Common myeloid progenitor, CD34-positive (primary cell): ENCODE measurements at regions not wholly inside any gene's neighbourhood (a gene's known extent, or its start where the extent isn't known, plus 50 kb on each side); places are given as distances from the start of the nearest gene placed in this dataset.
"Not testable (repeated sequence)": the region's sequence is repeated elsewhere in the genome, so short reads cannot be mapped to it uniquely, and the experiment has no call there.

Experiments
- CTCF ChIA-PET: fragments of 350-600 bp; sonication (Branson Sonifier 250); formaldehyde crosslinking; loops from one replicate; lab custom pipeline; 2021; ENCODE audit warnings: antibody characterized with exemption; lab: Charles Lee
- POLR2A ChIA-PET: fragments of 350-600 bp; sonication (Branson Sonifier 250); formaldehyde crosslinking; loops from one replicate; lab custom pipeline; 2021; ENCODE audit warnings: antibody characterized with exemption; lab: Charles Lee
- DNase-seq, 3 donors: peaks; one replicate each; pipeline versions ENCODE4 v3.0.0 to v3.0.0-alpha.2; 2013
- H3K27ac ChIP-seq, 2 experiments: 1 replicate in 1 of 2; 2 replicates in 1 of 2; pipeline ENCODE4 v1.7.0; 2013; ENCODE audit warnings: inconsistent platforms in 2 of 2, low read length in 2 of 2, mild to moderate bottlenecking in 2 of 2, low read depth in 1 of 2, moderate library complexity in 1 of 2; ENCODE audit not compliant: severe bottlenecking in 2 of 2, insufficient read depth in 1 of 2, poor library complexity in 1 of 2
- H3K27me3 ChIP-seq, 5 experiments: replicated peaks in 2 of 5; 1 replicate in 3 of 5; 2 replicates in 2 of 5; pipeline versions ENCODE4 v1.6.1 to v1.7.0; 2013; ENCODE audit warnings: low read length in 4 of 5, mild to moderate bottlenecking in 2 of 5, moderate library complexity in 2 of 5, inconsistent platforms in 1 of 5; ENCODE audit not compliant: insufficient read depth in 5 of 5, control insufficient read depth in 4 of 5
- H3K36me3 ChIP-seq, 4 experiments: 1 replicate in 2 of 4; 2 replicates in 2 of 4; pipeline versions ENCODE4 v1.6.1 to v1.7.0; 2013; ENCODE audit warnings: low read length in 3 of 4, control low read depth in 1 of 4, mild to moderate bottlenecking in 1 of 4; ENCODE audit not compliant: control insufficient read depth in 4 of 4, insufficient read depth in 4 of 4
- H3K4me1 ChIP-seq, 4 experiments: 1 replicate in 3 of 4; 2 replicates in 1 of 4; pipeline versions ENCODE4 v1.6.1 to v1.7.1; 2013; ENCODE audit warnings: low read length in 3 of 4, mild to moderate bottlenecking in 3 of 4, control low read depth in 1 of 4, inconsistent platforms in 1 of 4, moderate library complexity in 1 of 4; ENCODE audit not compliant: control insufficient read depth in 4 of 4, insufficient read depth in 4 of 4; ENCODE audit errors: control extremely low read depth in 1 of 4
- H3K4me3 ChIP-seq, 7 experiments: 1 replicate in 4 of 7; 2 replicates in 3 of 7; pipeline versions ENCODE4 v1.5.1 to v1.7.0; 2013; ENCODE audit warnings: mild to moderate bottlenecking in 7 of 7, low read length in 6 of 7, moderate library complexity in 6 of 7, inconsistent platforms in 2 of 7, low read depth in 2 of 7, control low read depth in 1 of 7; ENCODE audit not compliant: insufficient read depth in 4 of 7, control insufficient read depth in 1 of 7; ENCODE audit errors: extremely low read depth in 1 of 7
- H3K9me3 ChIP-seq, 5 experiments: 1 replicate in 4 of 5; 2 replicates in 1 of 5; pipeline versions ENCODE4 v1.6.1 to v1.7.1; 2013; ENCODE audit warnings: low read length in 4 of 5, mild to moderate bottlenecking in 2 of 5, inconsistent platforms in 1 of 5, low read depth in 1 of 5, moderate library complexity in 1 of 5; ENCODE audit not compliant: control insufficient read depth in 4 of 5, insufficient read depth in 2 of 5; ENCODE audit errors: control extremely low read depth in 1 of 5
- WGBS: methylation state at CpG from one replicate; pipeline ENCODE4 v1.1.5; 2013; ENCODE audit not compliant: insufficient coverage; 5-methylcytosine and 5-hydroxymethylcytosine counted together

GRCh38 chr2:196516564-196516963, 123.0 kb upstream of the CCDC150 start:
- Histone ChIP-seq H3K9me3 (no peaks in the 10 kb centered on the region), H3K36me3 (no peaks in the 10 kb centered on the region), H3K27me3 (peaks cover 0 to 6% (median 0%) of the 10 kb centered on the region in 5 experiments), H3K4me1 (no peaks in the 10 kb centered on the region), H3K4me3 (no peak overlapping the region), H3K27ac (no peak overlapping the region)
- 100% methylated on average over 3 of the region's 4 CpGs for WGBS
- DNase-seq, result no peak
- POLR2A ChIA-PET, result no interaction called here
- CTCF ChIA-PET, result no interaction called here

- Histone ChIP-seq H3K36me3 (no peaks in the 10 kb centered on the region), H3K4me3 (no peak overlapping the region), H3K27ac (no peak overlapping the region), H3K4me1 (no peaks in the 10 kb centered on the region), H3K9me3 (no peaks in the 10 kb centered on the region), H3K27me3 (no peaks in the 10 kb centered on the region)
- no peak for DNase-seq
- ChIA-PET POLR2A (no interaction called here), CTCF (interaction anchor here (1.0 to 1.1 kb wide), 2 partner anchors 14 to 22 kb away, joined by 3 read pairs; no protein-coding TSS in a partner anchor)
- 100% methylated on average over 1 of the region's 4 CpGs for WGBS
These were observed 118.9 kb upstream of the CCDC150 start for GRCh38 chr2:196520605-196521004.

GRCh38 chr2:196526981-196527725, 112.4 kb upstream of the CCDC150 start:
- H3K36me3 ChIP-seq, H3K27me3 ChIP-seq, POLR2A ChIA-PET, H3K4me1 ChIP-seq, H3K9me3 ChIP-seq, H3K27ac ChIP-seq, H3K4me3 ChIP-seq, CTCF ChIA-PET, DNase-seq: not testable (repeated sequence)
- 87% methylated on average over 6 of the region's 28 CpGs for WGBS

GRCh38 chr2:196528486-196529223, 110.9 kb upstream of the CCDC150 start:
- Histone ChIP-seq H3K36me3 (no peaks in the 10 kb centered on the region), H3K4me1 (no peaks in the 10 kb centered on the region), H3K27me3 (no peaks in the 10 kb centered on the region), H3K9me3 (no peaks in the 10 kb centered on the region), H3K27ac (no peak overlapping the region), H3K4me3 (no peak overlapping the region)
- POLR2A ChIA-PET, result no interaction called here
- no peak for DNase-seq
- CTCF ChIA-PET, result no interaction called here
- 100% methylated on average over 1 of the region's 1 CpG for WGBS

- WGBS, result 100% methylated on average over 1 of the region's 4 CpGs
- Histone ChIP-seq H3K27ac (no peak overlapping the region), H3K4me1 (no peaks in the 10 kb centered on the region), H3K36me3 (no peaks in the 10 kb centered on the region), H3K9me3 (no peaks in the 10 kb centered on the region), H3K27me3 (peaks cover 0 to 4% (median 2%) of the 10 kb centered on the region in 5 experiments), H3K4me3 (no peak overlapping the region)
- ChIA-PET POLR2A (no interaction called here), CTCF (no interaction called here)
- DNase-seq, result no peak
These were observed 108.6 kb upstream of the CCDC150 start for GRCh38 chr2:196530910-196531309.

- ChIA-PET POLR2A (no interaction called here), CTCF (interaction anchor here (1.4 kb wide), 1 partner anchor 30 kb away, joined by 3 read pairs; no protein-coding TSS in a partner anchor)
- H3K27me3 ChIP-seq, result peaks cover 0 to 6% (median 2%) of the 10 kb centered on the region in 5 experiments
- no peaks in the 10 kb centered on the region for H3K9me3 ChIP-seq
- no CpG with 5 or more reads among the region's 3 CpGs for WGBS
- H3K4me1 ChIP-seq, result no peaks in the 10 kb centered on the region
- no peaks in the 10 kb centered on the region for H3K36me3 ChIP-seq
- H3K4me3 ChIP-seq, result no peak overlapping the region
- no peak for DNase-seq
- no peak overlapping the region for H3K27ac ChIP-seq
These were observed 105.6 kb upstream of the CCDC150 start for GRCh38 chr2:196533772-196534397.
